CD14-positive monocyte (primary cell): ENCODE measurements at regions not wholly inside any gene's neighbourhood (a gene's known extent, or its start where the extent isn't known, plus 50 kb on each side); places are given as distances from the start of the nearest gene placed in this dataset.
"Not testable (repeated sequence)": the region's sequence is repeated elsewhere in the genome, so short reads cannot be mapped to it uniquely, and the experiment has no call there.

Experiments used
- DNase-seq, 3 donors: peaks; one replicate each; pipeline ENCODE4 v3.0.0-alpha.2; 2011 to 2022
- H2AFZ ChIP-seq: 2 replicates; pipeline ENCODE4 v1.6.0; 2012; ENCODE audit warnings: mild to moderate bottlenecking, low read depth, low read length, inconsistent platforms; ENCODE audit not compliant: insufficient read depth, poor library complexity, severe bottlenecking
- H3K27ac ChIP-seq, 2 donors: 1 replicate in 1 of 2; 2 replicates in 1 of 2; pipeline ENCODE4 v1.5.1; 2012 to 2013; ENCODE audit warnings: low read length in 2 of 2, control low read depth in 1 of 2, inconsistent platforms in 1 of 2, low read depth in 1 of 2, mild to moderate bottlenecking in 1 of 2
- H3K27me3 ChIP-seq, 2 donors: one replicate each; pipeline versions ENCODE4 v1.6.0 to v1.6.1; 2011 to 2013; ENCODE audit warnings: low read length in 2 of 2; ENCODE audit not compliant: control insufficient read depth in 2 of 2, insufficient read depth in 2 of 2
- H3K36me3 ChIP-seq, 2 donors: replicated peaks in 1 of 2; 1 replicate in 1 of 2; 2 replicates in 1 of 2; pipeline versions ENCODE4 v1.5.1 to v1.6.1; 2012 to 2013; ENCODE audit warnings: low read length in 2 of 2, control low read depth in 1 of 2, inconsistent platforms in 1 of 2, mild to moderate bottlenecking in 1 of 2; ENCODE audit not compliant: insufficient read depth in 2 of 2, control insufficient read depth in 1 of 2
- H3K4me1 ChIP-seq, 2 donors: 1 replicate in 1 of 2; 2 replicates in 1 of 2; pipeline versions ENCODE4 v1.5.1 to v1.6.1; 2012 to 2013; ENCODE audit warnings: low read length in 2 of 2, control low read depth in 1 of 2, inconsistent platforms in 1 of 2, mild to moderate bottlenecking in 1 of 2, moderate library complexity in 1 of 2; ENCODE audit not compliant: insufficient read depth in 2 of 2, control insufficient read depth in 1 of 2
- H3K4me2 ChIP-seq: replicated peaks from 2 replicates; pipeline ENCODE3; 2012; ENCODE audit warnings: low read length, moderate library complexity, mild to moderate bottlenecking; ENCODE audit not compliant: poor library complexity, severe bottlenecking; ENCODE audit errors: extremely low read depth
- H3K4me3 ChIP-seq, 3 experiments: fragments of 200-600 bp in 1 of 3; sonication (generic) in 1 of 3; replicated peaks in 1 of 3; 1 replicate in 2 of 3; 2 replicates in 1 of 3; pipeline ENCODE4 v1.5.1; 2011 to 2013; ENCODE audit warnings: low read length in 3 of 3, mild to moderate bottlenecking in 3 of 3, control low read depth in 2 of 3, low read depth in 2 of 3, inconsistent platforms in 1 of 3, moderate library complexity in 1 of 3
- H3K79me2 ChIP-seq: 2 replicates; pipeline ENCODE4 v1.6.0; 2012; ENCODE audit warnings: mild to moderate bottlenecking, control low read depth, inconsistent platforms, low read length, moderate library complexity; ENCODE audit not compliant: insufficient read depth
- H3K9ac ChIP-seq: 2 replicates; pipeline ENCODE4 v1.6.0; 2017; ENCODE audit warnings: low read length, mild to moderate bottlenecking; ENCODE audit not compliant: insufficient read depth, poor library complexity, severe bottlenecking
- H3K9me3 ChIP-seq, 2 donors: replicated peaks in 1 of 2; 1 replicate in 1 of 2; 2 replicates in 1 of 2; pipeline versions ENCODE4 v1.5.1 to v1.6.1; 2012 to 2013; ENCODE audit warnings: low read length in 2 of 2, control low read depth in 1 of 2; ENCODE audit not compliant: control insufficient read depth in 1 of 2, insufficient read depth in 1 of 2
- H4K20me1 ChIP-seq: 2 replicates; pipeline ENCODE4 v1.6.0; 2012; ENCODE audit warnings: mild to moderate bottlenecking, low read length, control low read depth, moderate library complexity; ENCODE audit not compliant: insufficient read depth
- H3K27ac Mint-ChIP-seq, 7 donors: one replicate each; pipeline ENCODE4 v1.8.0; 2020; ENCODE audit warnings: mild to moderate bottlenecking in 7 of 7, mixed read lengths in 7 of 7, moderate library complexity in 6 of 7, inconsistent platforms in 2 of 7
- H3K27me3 Mint-ChIP-seq, 3 donors: one replicate each; pipeline ENCODE4 v1.8.0; 2021 to 2022; ENCODE audit warnings: low read depth in 3 of 3, mild to moderate bottlenecking in 3 of 3, mixed read lengths in 3 of 3, moderate library complexity in 3 of 3, inconsistent platforms in 1 of 3
- H3K36me3 Mint-ChIP-seq, 2 donors: one replicate each; pipeline ENCODE4 v1.8.0; 2020; ENCODE audit warnings: mixed read lengths in 2 of 2, inconsistent platforms in 1 of 2, mild to moderate bottlenecking in 1 of 2
- H3K4me1 Mint-ChIP-seq: one replicate; pipeline ENCODE4 v1.8.0; 2020; ENCODE audit warnings: mild to moderate bottlenecking, mixed read lengths
- H3K4me3 Mint-ChIP-seq, 2 donors: one replicate each; pipeline ENCODE4 v1.8.0; 2020; ENCODE audit warnings: mild to moderate bottlenecking in 2 of 2, mixed read lengths in 2 of 2, moderate library complexity in 1 of 2
- H3K9me3 Mint-ChIP-seq, 7 donors: one replicate each; pipeline ENCODE4 v1.8.0; 2020 to 2022; ENCODE audit warnings: mixed read lengths in 7 of 7, mild to moderate bottlenecking in 6 of 7, moderate library complexity in 6 of 7, inconsistent platforms in 2 of 7
- CTCF ChIP-seq: fragments of 200-600 bp; IDR thresholded peaks from one replicate; pipeline ENCODE4 v1.8.0; 2022; ENCODE audit warnings: antibody characterized with exemption, mild to moderate bottlenecking
- WGBS: methylation state at CpG from one replicate; pipeline ENCODE4 v1.1.5; 2013; ENCODE audit warnings: missing lambda C conversion rate; ENCODE audit not compliant: insufficient coverage; 5-methylcytosine and 5-hydroxymethylcytosine counted together
- intact Hi-C, 2 donors: fragments of 100-400 bp; cut with micrococcal nuclease; formaldehyde crosslinking; loops; one replicate each; pipeline versions ENCODE4 v1.15.0 to v1.15.1; 2023

GRCh38 chr13:63249411-63250187, 1834.0 kb upstream of the PCDH20 start:
- H3K9ac ChIP-seq = no peak overlapping the region
- H3K4me1 ChIP-seq = no peaks in the 10 kb centered on the region
- no peaks in the 10 kb centered on the region for H3K27me3 ChIP-seq
- Mint-ChIP-seq H3K27me3 (no peaks in the 10 kb centered on the region), H3K9me3 (peaks cover 0 to 5% (median under 1%) of the 10 kb centered on the region in 7 donors), H3K4me3 (no peak overlapping the region), H3K4me1 (no peaks in the 10 kb centered on the region), H3K27ac (no peak overlapping the region), H3K36me3 (no peaks in the 10 kb centered on the region)
- H3K9me3 ChIP-seq = peaks cover 0 to 3% of the 10 kb centered on the region in 2 donors
- H2AFZ ChIP-seq = no peak overlapping the region
- H3K36me3 ChIP-seq = no peaks in the 10 kb centered on the region
- no peak overlapping the region for H3K4me2 ChIP-seq
- no peak overlapping the region for H3K4me3 ChIP-seq
- H3K79me2 ChIP-seq = no peaks in the 10 kb centered on the region
- TF ChIP-seq CTCF = no peak
- WGBS = 81% methylated on average over 3 of the region's 9 CpGs
- DNase-seq = no peak
- H3K27ac ChIP-seq = no peak overlapping the region
- intact Hi-C loops = no loop called here
- no peaks in the 10 kb centered on the region for H4K20me1 ChIP-seq

GRCh38 chr13:63236667-63237396, 1821.2 kb upstream of the PCDH20 start:
- H3K4me3 ChIP-seq, H3K27ac ChIP-seq, H3K27me3 Mint-ChIP-seq, H3K36me3 Mint-ChIP-seq, H3K4me2 ChIP-seq, DNase-seq, H3K4me1 ChIP-seq, H4K20me1 ChIP-seq, H3K4me3 Mint-ChIP-seq, H3K4me1 Mint-ChIP-seq, intact Hi-C loops, H3K9ac ChIP-seq, H3K27ac Mint-ChIP-seq, H3K36me3 ChIP-seq, H3K79me2 ChIP-seq, H3K27me3 ChIP-seq, H2AFZ ChIP-seq: not testable (repeated sequence)
- WGBS = 82% methylated on average over 11 of the region's 15 CpGs
- peaks cover 2 to 20% (median 12%) of the 10 kb centered on the region in 7 donors for H3K9me3 Mint-ChIP-seq
- peaks cover 4 to 22% of the 10 kb centered on the region in 2 donors for H3K9me3 ChIP-seq

- H3K36me3 ChIP-seq, DNase-seq, H3K9me3 ChIP-seq, H3K36me3 Mint-ChIP-seq, H3K27ac ChIP-seq, H3K4me2 ChIP-seq, H3K27me3 ChIP-seq, H3K4me1 Mint-ChIP-seq, H3K9ac ChIP-seq, H3K4me1 ChIP-seq, H3K4me3 ChIP-seq, H2AFZ ChIP-seq, H3K4me3 Mint-ChIP-seq, H4K20me1 ChIP-seq, H3K27me3 Mint-ChIP-seq, H3K79me2 ChIP-seq, intact Hi-C loops, H3K27ac Mint-ChIP-seq: not testable (repeated sequence)
- peaks cover 8 to 21% (median 16%) of the 10 kb centered on the region in 7 donors for H3K9me3 Mint-ChIP-seq
- 91% methylated on average over 2 of the region's 3 CpGs for WGBS
Measured at GRCh38 chr13:63218596-63218995, 1802.9 kb upstream of the PCDH20 start.
